Lung (tissue), 11 donors: ENCODE measurements at regions not wholly inside any gene's neighbourhood (a gene's known extent, or its start where the extent isn't known, plus 50 kb on each side); places are given as distances from the start of the nearest gene placed in this dataset.
A peak's percentile ranks its signal among the peaks of the same experiment; 100 is the strongest.

ENCODE experiments used
- ATAC-seq: fragments of 200-7000 bp; cut with Tn5 transposase; one replicate; pipeline ENCODE4 v1.9.1; 2020; ENCODE audit warnings: moderate number of reproducible peaks; ENCODE audit not compliant: insufficient read depth, low FRiP score
- DNase-seq, 3 donors: peaks; one replicate each; pipeline ENCODE4 v3.0.0-alpha.2; 2013 to 2017
- H3K27ac ChIP-seq, 2 donors: one replicate each; pipeline ENCODE4 v1.5.1; 2013; ENCODE audit warnings: mild to moderate bottlenecking in 2 of 2, moderate library complexity in 2 of 2, control low read depth in 1 of 2, inconsistent platforms in 1 of 2, low read depth in 1 of 2, low read length in 1 of 2
- H3K27me3 ChIP-seq, 3 donors: one replicate each; pipeline ENCODE4 v1.5.1; 2013; ENCODE audit warnings: low read length in 2 of 3; ENCODE audit not compliant: control insufficient read depth in 3 of 3, insufficient read depth in 3 of 3
- H3K36me3 ChIP-seq, 4 donors: one replicate each; pipeline ENCODE4 v1.5.1; 2013; ENCODE audit warnings: low read length in 4 of 4, mild to moderate bottlenecking in 1 of 4, moderate library complexity in 1 of 4; ENCODE audit not compliant: control insufficient read depth in 4 of 4, insufficient read depth in 4 of 4
- H3K4me1 ChIP-seq, 5 donors: one replicate each; pipeline ENCODE4 v1.5.1; 2013; ENCODE audit warnings: low read length in 5 of 5, mild to moderate bottlenecking in 2 of 5, moderate library complexity in 1 of 5; ENCODE audit not compliant: control insufficient read depth in 5 of 5, insufficient read depth in 5 of 5
- H3K4me3 ChIP-seq: one replicate; pipeline ENCODE4 v1.5.1; 2013; ENCODE audit warnings: mild to moderate bottlenecking, control low read depth, moderate library complexity
- H3K9ac ChIP-seq, 2 donors: one replicate each; pipeline ENCODE4 v1.5.1; 2013; ENCODE audit warnings: low read length in 2 of 2, control low read depth in 1 of 2; ENCODE audit not compliant: insufficient read depth in 1 of 2
- H3K9me3 ChIP-seq, 4 donors: one replicate each; pipeline ENCODE4 v1.5.1; 2013; ENCODE audit warnings: low read length in 3 of 4, mild to moderate bottlenecking in 1 of 4, moderate library complexity in 1 of 4; ENCODE audit not compliant: control insufficient read depth in 4 of 4, insufficient read depth in 3 of 4
- WGBS, 2 donors: extraction: QIAGEN DNeasy Blood & Tissue Kit; methylation state at CpG; one replicate each; pipeline ENCODE4 v1.1.7; 2013; 5-methylcytosine and 5-hydroxymethylcytosine counted together
- TF ChIP-seq, protein P1 (sequence below): IDR thresholded peaks from 2 replicates; pipeline ENCODE4 v1.5.1; 2012; ENCODE audit warnings: mild to moderate bottlenecking; ENCODE audit errors: control extremely low read depth, extremely low read depth
- donor health status: control.
- donor health status: control.
- donor health status: Bipolar disorder and iron deficiency.
- donor health status: healthy.
- donor health status: DM: yes; HTN: yes; CAD: no.

DNA sequence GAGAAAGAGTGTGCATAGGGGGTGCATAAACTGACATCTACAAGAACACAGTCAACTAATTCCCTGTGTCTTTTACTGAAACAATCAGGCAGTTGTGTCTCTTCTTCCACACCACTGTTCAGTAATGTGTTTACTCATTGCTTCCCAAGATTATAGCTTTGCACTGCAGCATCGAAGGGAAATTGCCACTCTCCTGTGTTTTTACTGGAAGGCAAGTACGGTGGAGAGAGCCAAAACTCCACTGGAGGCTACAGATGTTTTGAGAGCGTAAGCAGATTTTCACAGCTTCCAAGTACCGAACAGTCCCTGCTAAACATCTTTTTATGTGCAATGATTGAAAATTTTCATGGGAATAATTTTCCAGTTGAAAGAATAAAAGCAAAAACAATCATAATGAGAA lies 510.5 kb upstream of the AKR1E2 start:
- Histone ChIP-seq H3K36me3 (no peaks in the 10 kb centered on the region), H3K9me3 (no peaks in the 10 kb centered on the region), H3K27ac (peak overlapping the region in 1 of 2 donors; percentile 45), H3K4me1 (peaks cover 0 to 28% (median 4%) of the 10 kb centered on the region in 5 donors), H3K4me3 (no peak overlapping the region), H3K27me3 (no peaks in the 10 kb centered on the region), H3K9ac (no peak overlapping the region)
- ATAC-seq = peak; percentile 34
- 71 to 78% methylated on average over 4 of the region's 4 CpGs for WGBS, 2 donors
- peak; percentile 87 to 99 (median 98) for DNase-seq
- TF ChIP-seq, protein P1, sequence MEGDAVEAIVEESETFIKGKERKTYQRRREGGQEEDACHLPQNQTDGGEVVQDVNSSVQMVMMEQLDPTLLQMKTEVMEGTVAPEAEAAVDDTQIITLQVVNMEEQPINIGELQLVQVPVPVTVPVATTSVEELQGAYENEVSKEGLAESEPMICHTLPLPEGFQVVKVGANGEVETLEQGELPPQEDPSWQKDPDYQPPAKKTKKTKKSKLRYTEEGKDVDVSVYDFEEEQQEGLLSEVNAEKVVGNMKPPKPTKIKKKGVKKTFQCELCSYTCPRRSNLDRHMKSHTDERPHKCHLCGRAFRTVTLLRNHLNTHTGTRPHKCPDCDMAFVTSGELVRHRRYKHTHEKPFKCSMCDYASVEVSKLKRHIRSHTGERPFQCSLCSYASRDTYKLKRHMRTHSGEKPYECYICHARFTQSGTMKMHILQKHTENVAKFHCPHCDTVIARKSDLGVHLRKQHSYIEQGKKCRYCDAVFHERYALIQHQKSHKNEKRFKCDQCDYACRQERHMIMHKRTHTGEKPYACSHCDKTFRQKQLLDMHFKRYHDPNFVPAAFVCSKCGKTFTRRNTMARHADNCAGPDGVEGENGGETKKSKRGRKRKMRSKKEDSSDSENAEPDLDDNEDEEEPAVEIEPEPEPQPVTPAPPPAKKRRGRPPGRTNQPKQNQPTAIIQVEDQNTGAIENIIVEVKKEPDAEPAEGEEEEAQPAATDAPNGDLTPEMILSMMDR = no peak

DNA sequence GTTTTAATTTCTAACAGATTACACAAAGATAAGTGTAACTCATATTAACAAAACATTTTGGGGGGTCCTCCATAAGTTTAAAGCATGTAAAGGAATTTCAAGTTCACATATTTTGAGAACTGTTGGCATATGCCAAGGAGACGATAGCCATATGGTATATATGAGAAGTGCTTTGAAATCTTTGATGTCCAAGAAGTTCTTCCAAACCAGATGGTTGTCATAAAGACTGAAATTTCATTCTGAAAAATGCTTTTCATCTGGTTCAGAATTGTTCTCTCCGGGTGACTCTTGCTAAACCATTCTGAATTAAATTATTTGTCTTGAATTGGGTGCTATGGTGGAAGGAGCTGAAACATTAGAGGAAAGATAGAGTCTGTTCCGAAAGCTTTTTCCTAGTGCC lies 513.0 kb upstream of the AKR1E2 start:
- H3K4me3 ChIP-seq = no peak overlapping the region
- ATAC-seq (no peak), DNase-seq (no peak)
- H3K36me3 ChIP-seq = no peaks in the 10 kb centered on the region
- TF ChIP-seq, protein P1 = no peak
- WGBS, 2 donors = 76 to 78% methylated on average over 3 of the region's 3 CpGs
- no peak overlapping the region for H3K9ac ChIP-seq
- H3K27ac ChIP-seq = no peak overlapping the region
- peaks cover 0 to 24% (median 3%) of the 10 kb centered on the region in 5 donors for H3K4me1 ChIP-seq
- H3K9me3 ChIP-seq = no peaks in the 10 kb centered on the region
- no peaks in the 10 kb centered on the region for H3K27me3 ChIP-seq

DNA sequence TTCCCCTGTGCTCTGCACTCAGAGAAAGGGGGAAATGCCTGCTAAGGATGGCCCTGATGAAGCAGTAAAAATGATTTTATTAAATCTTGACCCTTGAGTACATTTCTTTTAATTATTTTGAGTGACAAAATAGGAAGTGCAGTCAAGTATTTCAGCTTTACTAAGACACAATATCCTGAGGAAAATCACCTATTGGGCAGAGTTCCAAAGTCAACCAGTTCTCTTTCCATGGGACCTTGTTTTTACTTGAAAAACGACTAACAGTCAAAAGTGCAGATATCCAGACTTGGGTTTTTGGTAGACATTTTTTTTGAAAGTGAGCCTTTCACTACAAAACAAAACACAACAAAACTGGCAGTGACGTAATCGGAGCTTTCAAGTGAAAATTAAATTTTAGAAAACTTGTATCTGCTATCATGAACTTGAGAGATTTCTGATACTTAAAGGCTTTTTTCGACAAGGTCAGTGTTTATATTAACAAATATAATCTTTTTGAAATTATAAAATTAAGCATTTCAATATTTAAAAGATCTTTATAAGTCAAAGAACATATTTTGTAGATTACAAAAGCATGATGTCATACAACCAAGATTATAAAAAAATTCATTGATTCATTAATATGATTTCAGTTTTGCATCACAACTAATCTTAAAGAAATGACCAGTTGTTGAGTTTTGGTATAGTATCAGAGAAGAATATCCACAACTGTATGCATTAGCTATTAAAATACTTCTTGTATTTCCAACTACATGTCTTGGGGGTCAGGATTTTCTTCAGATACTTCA lies 513.8 kb upstream of the AKR1E2 start:
- 78 to 90% methylated on average over 4 of the region's 4 CpGs for WGBS, 2 donors
- no peaks in the 10 kb centered on the region for H3K27me3 ChIP-seq
- no peak for ATAC-seq
- TF ChIP-seq, protein P1 = no peak
- H3K4me1 ChIP-seq = peaks cover 0 to 31% (median 3%) of the 10 kb centered on the region in 5 donors
- H3K36me3 ChIP-seq = no peaks in the 10 kb centered on the region
- no peak overlapping the region for H3K9ac ChIP-seq
- H3K4me3 ChIP-seq = no peak overlapping the region
- no peak overlapping the region for H3K27ac ChIP-seq
- no peaks in the 10 kb centered on the region for H3K9me3 ChIP-seq
- no peak for DNase-seq
